Motor neuron (in vitro differentiated cells): ENCODE measurements at regions not wholly inside any gene's neighbourhood (a gene's known extent, or its start where the extent isn't known, plus 50 kb on each side); places are given as distances from the start of the nearest gene placed in this dataset.
A peak's percentile ranks its signal among the peaks of the same experiment; 100 is the strongest.

Experiments
- ATAC-seq, 8 experiments: fragments of 200-7000 bp; cut with Tn5 transposase; replicated peaks in 6 of 8; 2 replicates each; pipeline ENCODE4 v1.8.0; 2021; ENCODE audit warnings: mild to moderate bottlenecking in 8 of 8, moderate library complexity in 8 of 8
- H3K27ac ChIP-seq, 2 donors: fragments of 250-450 bp; sonication (Bioruptor Pico); 2 replicates each; pipeline ENCODE4 v1.9.0; 2021; ENCODE audit warnings: antibody characterized with exemption in 2 of 2, mild to moderate bottlenecking in 2 of 2, moderate library complexity in 1 of 2
- H3K4me1 ChIP-seq, 2 donors: fragments of 250-450 bp; sonication (Bioruptor Pico); replicated peaks in 1 of 2; 2 replicates each; pipeline ENCODE4 v1.6.1; 2021; ENCODE audit warnings: antibody characterized with exemption in 2 of 2, mild to moderate bottlenecking in 2 of 2, moderate library complexity in 1 of 2
- H3K4me3 ChIP-seq, 5 donors: fragments of 250-450 bp; sonication (Bioruptor Pico); 2 replicates each; pipeline ENCODE4 v1.9.0; 2021; ENCODE audit warnings: antibody characterized with exemption in 5 of 5, mild to moderate bottlenecking in 5 of 5, moderate library complexity in 4 of 5
- WGBS, 10 experiments: fragments of 450-650 bp; shearing (Covaris generic); methylation state at CpG; one replicate each; pipeline ENCODE4 v1.0.0; 2022; 5-methylcytosine and 5-hydroxymethylcytosine counted together
- in situ Hi-C, 9 experiments: fragments of 400-800 bp; cut with MboI; loops; one replicate each; pipeline ENCODE4 v1.15.0; 2021; ENCODE audit warnings: low sequenced_read_pairs in 9 of 9, low pct_unique_long_range_greater_than_20kb in 2 of 9; ENCODE audit not compliant: unreplicated experiment in 9 of 9

DNA sequence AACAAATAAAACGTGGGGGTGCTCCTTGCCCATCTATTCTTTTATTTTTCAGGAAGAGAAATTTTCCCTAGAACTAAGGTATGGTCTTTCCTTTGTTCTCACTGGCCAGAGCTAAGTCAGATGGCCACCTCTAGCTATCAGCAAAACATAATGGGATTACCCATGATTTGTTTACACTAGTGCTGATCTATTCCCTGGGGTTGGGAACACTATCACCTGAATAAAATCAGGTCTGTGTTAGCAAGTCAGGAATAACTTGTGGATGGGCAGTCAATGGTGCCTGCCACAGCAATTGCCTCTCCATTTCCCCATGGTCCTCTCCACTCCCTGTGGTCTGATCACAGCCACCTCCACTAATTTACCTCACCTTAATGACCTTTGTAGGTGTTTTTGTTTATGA lies 181.7 kb upstream of the CADPS start:
- no peak overlapping the region for H3K4me3 ChIP-seq
- ATAC-seq: no peak
- H3K4me1 ChIP-seq: peaks cover 7 to 14% of the 10 kb centered on the region in 2 donors
- WGBS, 10 experiments: 0 to 80% (median 52%) methylated on average over 1 of the region's 1 CpG; no CpG with 5 or more reads in 4 of the 10 experiments
- no peak overlapping the region for H3K27ac ChIP-seq
- in situ Hi-C loops: no loop called here

DNA sequence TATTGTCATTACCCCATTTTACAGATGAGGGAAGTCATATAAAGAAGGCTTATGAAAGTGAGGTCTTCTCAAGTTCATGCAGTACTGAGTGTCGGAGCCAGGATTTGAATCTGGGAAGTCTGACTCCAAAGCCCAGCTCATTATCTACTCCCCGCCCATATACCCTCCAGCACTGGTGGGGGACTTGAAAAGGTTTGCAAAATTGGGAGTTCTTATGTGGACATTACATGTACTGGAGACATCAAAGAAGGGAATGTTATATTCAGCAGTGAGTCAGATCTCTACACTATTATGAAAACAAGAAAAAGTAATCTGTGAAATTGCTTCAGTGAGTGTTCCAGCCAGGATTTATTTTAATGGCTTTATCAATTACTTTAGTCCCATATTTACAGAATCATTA lies 185.2 kb upstream of the CADPS start:
- no peak overlapping the region for H3K27ac ChIP-seq
- peaks cover 10 to 12% of the 10 kb centered on the region in 2 donors for H3K4me1 ChIP-seq
- no peak overlapping the region for H3K4me3 ChIP-seq
- peak in 4 of 8 experiments; percentile 24 to 87 (median 64) for ATAC-seq
- in situ Hi-C loops: no loop called here
- 6 to 100% (median 69%) methylated on average over 1 to 2 of the region's 2 CpGs; no CpG with 5 or more reads in 3 of the 10 experiments for WGBS, 10 experiments

DNA sequence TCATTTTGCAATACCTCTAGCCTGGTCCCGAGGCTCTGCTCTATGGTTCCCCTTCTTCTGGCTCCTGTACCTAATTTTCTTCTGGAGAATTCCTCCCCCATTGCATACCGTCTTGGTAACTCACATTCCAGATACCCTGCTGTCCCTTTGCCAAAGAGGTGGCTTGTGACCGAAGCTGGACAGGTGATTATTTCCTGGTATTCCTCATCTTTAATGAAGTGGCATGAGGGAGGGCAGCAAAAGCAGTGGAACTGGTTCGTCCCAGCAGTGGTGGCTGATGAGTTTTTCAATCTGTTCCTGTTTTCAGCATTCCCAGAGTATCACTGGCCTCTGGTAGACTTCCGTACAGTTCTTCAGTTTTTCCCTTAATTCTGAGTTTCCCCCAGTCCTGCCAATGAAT lies 186.2 kb upstream of the CADPS start:
- WGBS, 10 experiments: 40 to 100% (median 81%) methylated on average over 1 to 5 of the region's 5 CpGs; no CpG with 5 or more reads in 2 of the 10 experiments
- in situ Hi-C loops: no loop called here
- no peak for ATAC-seq

DNA sequence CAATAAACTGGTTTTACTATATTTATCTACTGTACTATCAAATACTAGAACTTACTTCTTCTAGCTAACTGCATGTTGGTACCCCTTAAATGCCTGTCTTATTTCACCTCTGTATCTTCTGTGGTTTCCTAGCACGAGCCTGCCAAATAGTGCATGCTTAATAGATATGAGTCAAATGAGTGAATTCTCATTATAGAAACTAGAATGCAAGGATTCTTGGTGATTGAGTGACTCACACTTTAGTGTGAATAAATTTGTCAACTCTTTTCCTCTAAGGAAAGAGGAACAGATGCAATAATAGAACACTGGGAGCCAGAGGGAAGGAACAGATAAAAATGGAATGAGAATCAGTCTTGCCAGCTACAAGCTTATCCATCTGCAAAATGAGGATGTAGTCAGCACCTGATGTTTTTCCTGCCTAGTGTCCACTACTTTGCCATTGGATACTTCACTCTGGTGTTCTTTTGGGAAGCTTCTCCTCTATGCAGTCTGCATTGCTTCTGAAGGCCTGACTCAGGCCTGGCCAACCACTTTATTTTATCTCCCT lies 189.1 kb upstream of the CADPS start:
- in situ Hi-C loops: no loop called here
- ATAC-seq: peak in 7 of 8 experiments; percentile 36 to 79 (median 61)
- Histone ChIP-seq H3K4me1 (peaks cover 10 to 12% of the 10 kb centered on the region in 2 donors), H3K4me3 (no peak overlapping the region), H3K27ac (no peak overlapping the region)
- WGBS, 10 experiments: 0 to 67% (median 0%) methylated on average over 1 of the region's 1 CpG; no CpG with 5 or more reads in 3 of the 10 experiments

More for the DNA sequence above, 186.2 kb upstream of the CADPS start:
- peaks cover 10 to 12% of the 10 kb centered on the region in 2 donors for H3K4me1 ChIP-seq
- no peak overlapping the region for H3K4me3 ChIP-seq
- no peak overlapping the region for H3K27ac ChIP-seq

DNA sequence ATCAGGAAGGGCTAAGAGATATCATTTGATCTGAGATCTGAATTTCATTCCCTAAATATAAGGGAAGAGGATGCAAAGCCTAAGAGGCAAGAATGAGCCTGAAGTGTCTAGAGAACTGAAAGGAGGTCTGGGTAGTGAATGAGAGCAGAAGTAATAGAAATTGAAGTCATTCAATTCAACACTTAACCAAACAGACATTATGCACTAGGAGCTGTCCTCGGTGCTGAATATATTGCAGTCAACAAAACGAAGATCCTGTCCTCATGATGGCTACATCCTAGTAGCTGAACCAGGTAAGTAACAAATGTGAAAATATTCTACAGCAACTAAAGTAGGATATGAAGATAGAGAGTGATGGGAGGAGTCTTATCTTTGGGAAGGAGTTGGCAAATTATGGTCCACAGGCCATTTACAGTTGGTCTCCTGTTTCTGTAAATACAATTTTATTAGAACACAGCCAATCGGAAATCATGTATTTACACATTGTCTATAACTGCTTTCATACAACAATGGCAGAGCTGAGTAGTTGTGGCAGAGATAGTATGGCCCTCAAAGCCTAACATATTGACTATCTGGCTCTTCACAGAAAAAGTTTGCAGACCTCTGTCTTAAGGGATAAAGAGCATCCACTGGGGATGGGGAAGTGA lies 192.9 kb upstream of the CADPS start:
- in situ Hi-C loops: no loop called here
- peak in 3 of 8 experiments; percentile 13 to 47 (median 16) for ATAC-seq
- Histone ChIP-seq H3K27ac (no peak overlapping the region), H3K4me3 (no peak overlapping the region), H3K4me1 (peaks cover 0 to 14% of the 10 kb centered on the region in 2 donors)
- WGBS, 10 experiments: 0 to 70% (median 45%) methylated on average over 2 to 3 of the region's 3 CpGs; no CpG with 5 or more reads in 1 of the 10 experiments

DNA sequence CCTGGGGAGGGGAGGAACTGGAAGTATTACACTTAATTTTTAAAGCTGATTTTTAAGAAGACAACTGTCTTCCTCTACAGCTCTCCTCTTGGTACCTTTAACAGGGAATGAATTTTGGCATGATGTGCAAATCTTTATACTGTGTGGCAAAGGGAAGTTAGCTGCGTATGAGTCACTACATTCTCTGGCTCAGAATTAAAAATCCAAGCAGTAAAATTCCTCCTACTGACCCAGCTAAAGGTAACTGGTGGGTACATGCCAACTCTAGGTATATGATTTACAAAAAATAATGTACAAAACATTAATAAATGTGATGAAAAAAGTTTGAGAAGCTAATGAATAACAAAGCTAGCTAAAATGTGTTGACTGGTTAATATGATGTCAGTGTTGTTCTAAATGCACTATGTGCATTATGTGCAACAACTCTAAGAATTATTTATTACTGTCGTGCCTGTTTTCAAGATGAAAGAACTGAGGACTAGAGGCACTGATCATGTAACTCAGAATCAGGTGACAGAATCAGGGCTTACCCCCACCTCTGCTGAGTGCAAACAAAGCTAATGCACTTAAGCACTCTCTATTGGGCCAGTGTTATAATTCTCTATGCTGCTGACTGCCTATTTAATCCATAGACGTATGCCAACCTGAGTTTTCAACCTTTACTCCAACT lies 194.7 kb upstream of the CADPS start:
- in situ Hi-C loops: no loop called here
- Histone ChIP-seq H3K4me1 (peaks cover 0 to 14% of the 10 kb centered on the region in 2 donors), H3K27ac (no peak overlapping the region), H3K4me3 (no peak overlapping the region)
- ATAC-seq: peak in 7 of 8 experiments; percentile 25 to 78 (median 57)
- WGBS, 10 experiments: 0 to 85% (median 40%) methylated on average over 1 to 3 of the region's 3 CpGs; no CpG with 5 or more reads in 1 of the 10 experiments

DNA sequence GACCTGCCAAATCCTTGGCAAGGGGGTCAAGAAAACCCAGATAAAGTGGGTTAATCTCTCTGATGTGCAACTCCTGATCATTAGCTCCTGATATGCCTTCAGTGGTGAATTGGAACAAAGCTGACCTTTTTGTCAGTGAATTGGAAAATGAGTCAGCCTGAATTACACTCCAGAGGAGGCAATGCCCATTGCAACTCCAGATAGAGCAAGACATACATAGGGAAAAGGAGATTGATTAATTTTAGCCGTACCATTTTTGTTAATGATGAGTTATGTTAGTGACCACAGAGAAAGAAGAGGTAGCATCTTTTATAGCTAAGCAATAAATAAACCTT lies 195.2 kb upstream of the CADPS start:
- Histone ChIP-seq H3K4me1 (peaks cover 0 to 17% of the 10 kb centered on the region in 2 donors), H3K27ac (no peak overlapping the region), H3K4me3 (no peak overlapping the region)
- ATAC-seq: peak in 3 of 8 experiments; percentile 10 to 60 (median 48)
- in situ Hi-C loops: no loop called here
- WGBS, 10 experiments: 0 to 100% (median 82%) methylated on average over 1 of the region's 1 CpG; no CpG with 5 or more reads in 4 of the 10 experiments

DNA sequence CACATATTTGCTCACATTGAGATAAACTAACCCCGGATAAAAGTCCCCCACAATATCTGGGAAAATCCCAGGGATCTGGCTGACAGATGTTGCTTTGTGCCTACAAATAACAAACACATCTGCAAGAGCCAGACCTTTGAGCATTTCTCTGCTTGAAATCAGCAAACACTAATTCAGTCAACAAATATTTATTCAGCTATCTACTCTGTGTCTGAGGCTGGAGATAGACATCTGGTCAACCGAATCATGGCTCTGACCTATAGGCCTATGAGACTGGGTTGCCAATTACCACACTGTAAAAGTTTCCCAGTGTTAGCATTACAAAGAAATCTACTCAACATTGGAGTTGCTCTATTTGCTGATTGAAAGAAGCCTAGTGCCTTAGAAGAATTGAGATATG lies 201.1 kb upstream of the CADPS start:
- 0 to 94% (median 74%) methylated on average over 1 to 2 of the region's 2 CpGs; no CpG with 5 or more reads in 5 of the 10 experiments for WGBS, 10 experiments
- in situ Hi-C loops: no loop called here
- peak in 3 of 8 experiments; percentile 8 to 70 (median 47) for ATAC-seq
- no peak overlapping the region for H3K27ac ChIP-seq
- H3K4me1 ChIP-seq: peaks cover 3 to 11% of the 10 kb centered on the region in 2 donors
- H3K4me3 ChIP-seq: no peak overlapping the region

DNA sequence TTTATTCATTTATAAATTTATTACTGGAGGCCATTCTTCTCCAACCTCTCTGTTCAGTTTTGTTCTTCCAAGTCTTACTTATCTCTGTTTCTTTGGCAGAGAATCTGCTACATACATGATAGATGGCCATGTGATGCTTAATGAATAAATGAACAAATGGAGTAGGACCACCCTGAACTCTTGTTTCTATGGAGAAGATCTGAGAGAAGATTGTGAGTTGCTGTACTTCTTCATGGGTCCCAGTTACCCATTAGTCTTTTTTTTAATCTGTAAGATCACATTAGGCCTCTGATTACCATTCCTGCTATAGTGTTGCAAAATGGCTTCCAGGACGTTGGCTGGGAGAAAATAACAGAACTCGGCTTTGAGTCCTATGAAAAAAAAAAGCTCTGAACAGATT lies 191.9 kb upstream of the SYNPR start:
- H3K27ac ChIP-seq: no peak overlapping the region
- no peak for ATAC-seq
- H3K4me1 ChIP-seq: peaks cover 18 to 22% of the 10 kb centered on the region in 2 donors
- no peak overlapping the region for H3K4me3 ChIP-seq
- in situ Hi-C loops: no loop called here
- WGBS, 10 experiments: 40 to 82% (median 79%) methylated on average over 1 to 2 of the region's 2 CpGs; no CpG with 5 or more reads in 2 of the 10 experiments

DNA sequence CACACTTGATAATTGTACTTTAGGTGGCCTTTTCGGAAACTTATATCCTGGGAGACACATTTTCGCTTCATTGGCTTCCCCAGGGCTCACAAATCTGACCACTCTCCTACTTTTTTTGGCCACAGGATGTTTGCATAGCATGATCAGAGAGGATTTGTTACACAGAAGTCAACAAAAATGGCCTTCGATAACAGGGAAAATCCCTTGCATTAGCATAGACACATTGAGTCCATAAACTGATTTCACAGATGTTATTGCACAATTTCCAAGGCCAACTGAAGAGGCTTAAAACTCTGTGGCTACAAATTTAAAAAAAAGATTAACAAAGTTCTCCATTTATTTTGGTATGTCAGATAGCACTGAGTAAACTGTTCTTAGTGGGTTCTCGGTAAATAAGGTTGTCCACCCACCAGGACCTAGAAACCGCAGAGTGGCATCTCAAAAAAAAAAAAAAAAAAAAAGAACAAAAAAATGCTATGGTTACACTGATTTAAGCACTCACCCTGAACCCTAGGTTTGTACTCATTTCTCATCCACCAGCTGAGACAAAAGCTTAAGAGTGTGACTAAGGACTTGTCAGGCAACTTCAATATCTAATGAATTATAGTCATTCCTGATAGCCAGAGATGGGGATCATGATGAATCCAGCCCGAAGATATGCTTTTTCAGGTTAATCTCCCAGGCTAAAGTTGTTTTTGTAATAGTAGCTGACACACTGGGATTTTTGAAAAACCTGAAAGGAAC lies 188.9 kb upstream of the SYNPR start:
- 21 to 100% (median 73%) methylated on average over 2 to 6 of the region's 6 CpGs; no CpG with 5 or more reads in 1 of the 10 experiments for WGBS, 10 experiments
- in situ Hi-C loops: no loop called here
- Histone ChIP-seq H3K4me1 (peaks cover 32 to 46% of the 10 kb centered on the region in 2 donors), H3K27ac (no peak overlapping the region), H3K4me3 (no peak overlapping the region)
- ATAC-seq: peak; percentile 39 to 75 (median 72)

DNA sequence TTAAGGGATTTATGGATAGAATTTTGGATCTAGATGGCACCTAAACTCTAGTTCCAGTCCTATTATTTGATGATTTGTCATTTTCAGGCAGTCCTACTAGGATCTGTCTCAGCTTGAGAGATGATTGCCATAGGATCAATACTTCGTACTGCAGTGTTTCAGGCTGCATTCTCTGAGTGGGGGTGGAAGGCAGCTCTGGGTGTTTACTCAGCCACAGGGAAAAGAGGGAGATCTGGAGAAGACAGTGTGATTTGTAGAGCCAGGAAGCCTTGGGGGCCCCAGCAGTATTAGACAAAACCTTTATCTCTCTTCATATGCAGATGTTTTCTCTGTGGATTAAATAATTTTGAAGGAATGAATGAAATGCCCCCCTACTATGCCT lies 188.4 kb upstream of the SYNPR start:
- in situ Hi-C loops: no loop called here
- 67% methylated on average over 1 of the region's 1 CpG; no CpG with 5 or more reads in 9 of the 10 experiments for WGBS, 10 experiments
- peak in 6 of 8 experiments; percentile 4 to 79 (median 68) for ATAC-seq
- Histone ChIP-seq H3K4me1 (peaks cover 37 to 51% of the 10 kb centered on the region in 2 donors), H3K27ac (no peak overlapping the region), H3K4me3 (no peak overlapping the region)

DNA sequence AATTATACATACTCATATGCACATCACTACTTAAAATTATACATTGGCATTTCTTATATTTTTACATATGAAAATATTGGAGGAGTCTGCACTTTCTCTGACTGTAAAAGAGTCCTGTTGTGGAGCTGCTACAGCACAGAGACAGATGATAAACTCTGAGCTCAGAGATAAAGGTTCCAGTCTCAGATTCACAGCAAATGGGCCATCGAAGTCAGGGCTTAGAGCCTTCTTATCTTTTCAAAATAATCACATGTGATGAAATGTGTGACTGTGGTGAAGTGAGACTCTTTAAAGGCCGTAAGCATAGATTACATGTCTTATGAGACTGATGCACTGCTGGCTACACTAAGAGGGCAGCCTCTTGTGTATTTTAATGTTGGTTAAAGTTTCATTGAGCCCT lies 187.5 kb upstream of the SYNPR start:
- in situ Hi-C loops: no loop called here
- Histone ChIP-seq H3K27ac (no peak overlapping the region), H3K4me1 (peaks cover 40 to 58% of the 10 kb centered on the region in 2 donors), H3K4me3 (no peak overlapping the region)
- 0 to 100% (median 85%) methylated on average over 1 to 2 of the region's 2 CpGs; no CpG with 5 or more reads in 5 of the 10 experiments for WGBS, 10 experiments
- peak in 3 of 8 experiments; percentile 2 to 88 (median 15) for ATAC-seq
